ENCODE measurements at regions not wholly inside any gene's neighbourhood (a gene's known extent, or its start where the extent isn't known, plus 50 kb on each side); places are given as distances from the start of the nearest gene placed in this dataset.

DNA sequence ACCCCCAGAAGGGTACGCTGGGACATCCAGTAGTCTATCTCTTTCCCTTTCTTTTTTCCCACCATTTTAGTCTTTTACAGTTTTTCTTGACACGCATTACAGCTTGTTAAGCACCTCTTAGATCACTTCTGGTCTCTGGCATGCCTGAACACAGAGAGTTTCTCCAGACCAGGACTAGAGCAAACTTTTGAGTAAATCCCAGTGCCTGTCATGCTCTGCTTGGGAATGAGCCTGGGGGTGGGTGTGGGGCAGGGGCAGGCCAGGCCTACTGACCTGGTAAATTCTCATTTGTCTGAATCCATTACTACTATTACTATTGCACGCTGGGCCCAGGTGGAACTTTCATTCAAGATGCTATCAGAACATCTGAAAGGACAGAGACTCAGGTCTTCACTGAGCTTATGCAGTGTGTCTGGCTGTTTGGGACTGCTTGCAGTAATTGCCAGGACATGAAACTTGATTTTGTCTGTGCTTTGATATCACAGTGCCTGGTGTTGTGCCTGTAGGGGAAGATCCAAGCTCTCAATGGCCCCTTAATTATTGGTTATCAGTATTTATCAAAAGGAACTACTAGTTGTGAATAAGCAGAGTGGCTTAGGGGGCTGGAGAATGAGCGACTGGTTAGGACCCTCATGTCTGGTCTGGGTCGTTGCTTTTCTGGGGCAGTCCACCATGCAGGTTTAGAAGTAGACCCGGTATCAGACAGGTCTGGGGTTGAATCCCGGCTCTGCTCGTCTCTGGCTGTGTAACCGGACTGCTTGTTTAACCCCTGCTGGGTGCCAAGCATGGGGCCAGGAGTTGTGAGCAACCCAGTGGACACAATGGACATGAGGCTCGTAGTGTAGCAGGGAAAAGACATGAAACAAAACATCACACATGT is 196.1 kb upstream of the TLE3 start:
- DNase-seq = no peak
- H3K27me3 ChIP-seq (ENCODE audit: insufficient read depth, low read depth, severe bottlenecking) = no peaks in the 10 kb centered on the region
- no peaks in the 10 kb centered on the region for H3K9me3 ChIP-seq (ENCODE audit: severe bottlenecking)
- no peak overlapping the region for H3K4me3 ChIP-seq (ENCODE audit: low read depth, low read length)
- no peak overlapping the region for H3K27ac ChIP-seq
- no peaks in the 10 kb centered on the region for H3K36me3 ChIP-seq
- TF ChIP-seq CTCF (IDR thresholded peaks at IDR 0.05; ENCODE audit: low read depth, low read length) = no peak

- Histone ChIP-seq H3K9me3 (ENCODE audit: severe bottlenecking) (no peaks in the 10 kb centered on the region), H3K36me3 (no peaks in the 10 kb centered on the region), H3K4me3 (ENCODE audit: low read depth, low read length) (no peak overlapping the region), H3K27me3 (ENCODE audit: insufficient read depth, low read depth, severe bottlenecking) (no peaks in the 10 kb centered on the region), H3K27ac (no peak overlapping the region)
- DNase-seq = no peak
- TF ChIP-seq CTCF (IDR thresholded peaks at IDR 0.05; ENCODE audit: low read depth, low read length) = no peak
Measured at GRCh38 chr15:70293138-70293537, 195.4 kb upstream of the TLE3 start.

DNA sequence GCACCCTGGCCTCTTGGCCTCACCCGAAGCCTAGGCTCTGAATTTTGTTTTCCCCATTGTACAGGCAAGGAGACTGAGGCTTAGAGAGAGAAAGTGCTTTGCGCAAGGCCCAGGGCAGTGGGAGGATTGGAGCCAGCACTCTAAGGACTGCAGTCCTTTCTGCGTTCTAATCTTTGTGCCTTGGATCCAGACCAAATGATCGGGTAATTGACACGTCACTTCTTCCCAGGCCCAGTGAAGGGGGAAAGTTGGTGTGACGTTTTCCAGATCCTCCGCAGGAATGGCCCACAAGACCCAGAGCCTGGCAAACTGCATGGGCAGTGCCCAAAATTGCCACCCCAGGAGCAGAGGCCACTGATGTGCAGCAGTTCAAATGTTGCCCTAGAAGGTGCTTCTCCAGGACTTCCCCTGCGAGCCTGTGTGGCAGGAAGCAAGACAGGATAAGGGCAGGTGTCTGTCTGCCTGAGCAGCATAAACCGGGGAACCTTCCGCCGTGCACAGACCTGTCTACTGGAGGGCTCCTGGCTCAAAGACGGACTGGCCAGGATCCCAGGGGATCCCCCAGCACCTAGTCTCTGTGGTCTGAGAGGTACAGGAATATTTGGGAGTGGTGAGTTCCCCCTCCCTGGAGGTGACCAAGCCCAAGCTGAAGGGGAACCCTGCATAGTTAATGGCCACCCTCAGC is 194.5 kb upstream of the TLE3 start:
- Histone ChIP-seq H3K36me3 (no peaks in the 10 kb centered on the region), H3K4me3 (ENCODE audit: low read depth, low read length) (no peak overlapping the region), H3K27ac (no peak overlapping the region), H3K27me3 (ENCODE audit: insufficient read depth, low read depth, severe bottlenecking) (no peaks in the 10 kb centered on the region), H3K9me3 (ENCODE audit: severe bottlenecking) (no peaks in the 10 kb centered on the region)
- no peak for DNase-seq
- TF ChIP-seq CTCF (IDR thresholded peaks at IDR 0.05; ENCODE audit: low read depth, low read length) = no peak

DNA sequence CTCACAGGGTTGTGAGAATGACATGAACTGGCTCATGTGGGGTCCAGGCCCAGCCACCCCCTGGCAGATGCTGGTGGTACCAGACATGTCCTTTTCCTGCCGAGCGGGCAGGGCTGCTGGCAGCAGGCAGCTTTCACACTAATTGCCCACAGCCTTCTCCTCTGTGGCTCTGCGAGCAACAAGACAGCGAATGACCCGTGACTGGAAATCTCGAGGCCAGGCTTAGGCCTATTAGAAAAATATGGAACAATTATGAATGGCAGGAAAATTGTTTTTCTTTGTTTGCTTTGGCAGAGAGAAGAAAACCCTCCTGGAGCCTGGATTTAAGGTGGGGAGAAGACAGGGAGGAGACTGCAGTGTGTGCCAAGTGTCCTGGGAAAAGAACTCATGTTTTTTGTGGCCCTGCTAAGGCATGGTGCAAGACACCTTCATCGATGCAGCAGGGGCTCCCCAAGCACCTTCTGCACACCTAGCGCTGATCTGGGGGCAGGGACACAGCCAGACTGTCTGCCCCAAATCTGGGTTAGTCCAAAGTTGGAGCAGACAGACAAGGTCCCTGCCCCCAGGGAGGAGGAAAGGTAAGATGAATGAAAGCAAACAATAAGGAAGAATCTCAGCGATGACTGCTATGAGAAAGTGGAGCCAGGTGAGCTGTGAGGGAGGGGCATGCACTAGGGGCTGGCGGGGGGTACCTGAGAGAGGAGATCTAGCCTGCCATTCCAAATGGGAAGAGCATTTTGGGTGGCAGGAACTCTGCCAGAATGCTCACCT is 193.8 kb upstream of the TLE3 start:
- no peak for DNase-seq
- Histone ChIP-seq H3K9me3 (ENCODE audit: severe bottlenecking) (no peaks in the 10 kb centered on the region), H3K4me3 (ENCODE audit: low read depth, low read length) (no peak overlapping the region), H3K27me3 (ENCODE audit: insufficient read depth, low read depth, severe bottlenecking) (no peaks in the 10 kb centered on the region), H3K36me3 (no peaks in the 10 kb centered on the region), H3K27ac (no peak overlapping the region)
- no peak for TF ChIP-seq CTCF (IDR thresholded peaks at IDR 0.05; ENCODE audit: low read depth, low read length)

- H3K9me3 ChIP-seq (ENCODE audit: severe bottlenecking) = no peaks in the 10 kb centered on the region
- no peak overlapping the region for H3K27ac ChIP-seq
- no peak for DNase-seq
Measured at GRCh38 chr15:70290708-70291107, 193.0 kb upstream of the TLE3 start.

More at GRCh38 chr15:70290708-70291107, 193.0 kb upstream of the TLE3 start:
- Histone ChIP-seq H3K27me3 (ENCODE audit: insufficient read depth, low read depth, severe bottlenecking) (no peaks in the 10 kb centered on the region), H3K36me3 (no peaks in the 10 kb centered on the region), H3K4me3 (ENCODE audit: low read depth, low read length) (no peak overlapping the region)
- no peak for TF ChIP-seq CTCF (IDR thresholded peaks at IDR 0.05; ENCODE audit: low read depth, low read length)

Data from WERI-Rb-1 (cell line).